Liver (tissue), 8 donors: ENCODE measurements at regions not wholly inside any gene's neighbourhood (a gene's known extent, or its start where the extent isn't known, plus 50 kb on each side); places are given as distances from the start of the nearest gene placed in this dataset.

ENCODE experiments used
- DNase-seq: peaks from one replicate; pipeline ENCODE4 v3.0.0-alpha.2; 2017; ENCODE audit warnings: low spot score
- H3K27ac ChIP-seq, 2 donors: one replicate each; pipeline ENCODE4 v1.7.0; 2013; ENCODE audit warnings: inconsistent platforms in 2 of 2, low read length in 2 of 2, control low read depth in 1 of 2, low read depth in 1 of 2, mild to moderate bottlenecking in 1 of 2
- H3K27me3 ChIP-seq, 4 donors: one replicate each; pipeline versions ENCODE4 v1.6.1 to v1.7.0; 2013; ENCODE audit warnings: low read length in 3 of 4, inconsistent platforms in 1 of 4, mild to moderate bottlenecking in 1 of 4, moderate library complexity in 1 of 4; ENCODE audit not compliant: control insufficient read depth in 4 of 4, insufficient read depth in 4 of 4
- H3K36me3 ChIP-seq, 4 donors: one replicate each; pipeline versions ENCODE4 v1.6.1 to v1.7.0; 2013; ENCODE audit warnings: low read length in 3 of 4, mild to moderate bottlenecking in 3 of 4, low read depth in 1 of 4, moderate library complexity in 1 of 4; ENCODE audit not compliant: control insufficient read depth in 4 of 4, insufficient read depth in 3 of 4
- H3K4me1 ChIP-seq, 4 donors: one replicate each; pipeline versions ENCODE4 v1.6.1 to v1.7.0; 2013; ENCODE audit warnings: low read length in 3 of 4, mild to moderate bottlenecking in 3 of 4, moderate library complexity in 1 of 4; ENCODE audit not compliant: control insufficient read depth in 4 of 4, insufficient read depth in 4 of 4
- H3K4me3 ChIP-seq, 3 donors: one replicate each; pipeline versions ENCODE4 v1.6.1 to v1.7.0; 2013; ENCODE audit warnings: low read length in 3 of 3, control low read depth in 1 of 3, low read depth in 1 of 3, mild to moderate bottlenecking in 1 of 3
- H3K9ac ChIP-seq, 2 donors: one replicate each; pipeline ENCODE4 v1.7.0; 2013; ENCODE audit warnings: low read length in 2 of 2, mild to moderate bottlenecking in 2 of 2, moderate library complexity in 2 of 2, control low read depth in 1 of 2, low read depth in 1 of 2
- H3K9me3 ChIP-seq, 4 donors: one replicate each; pipeline versions ENCODE4 v1.6.1 to v1.7.0; 2013; ENCODE audit warnings: low read length in 3 of 4; ENCODE audit not compliant: control insufficient read depth in 4 of 4
- EGR1 ChIP-seq, 2 donors: IDR thresholded peaks; 2 replicates each; pipeline ENCODE4 v1.6.1; 2016 to 2018; ENCODE audit warnings: antibody characterized with exemption in 2 of 2, low read depth in 2 of 2
- FOXA2 ChIP-seq: IDR thresholded peaks from 2 replicates; pipeline ENCODE4 v1.6.1; 2016; ENCODE audit warnings: antibody characterized with exemption
- GABPA ChIP-seq, 2 donors: IDR thresholded peaks in 1 of 2; conservative IDR thresholded peaks in 1 of 2; 2 replicates each; pipeline ENCODE4 v1.6.1; 2016; ENCODE audit warnings: antibody characterized with exemption in 2 of 2, mild to moderate bottlenecking in 1 of 2, moderate library complexity in 1 of 2
- HNF4A ChIP-seq, 2 donors: conservative IDR thresholded peaks; 2 replicates each; pipeline ENCODE4 v1.6.1; 2016; ENCODE audit warnings: antibody characterized with exemption in 2 of 2, mild to moderate bottlenecking in 2 of 2
- JUND ChIP-seq, 2 donors: IDR thresholded peaks; 2 replicates each; pipeline ENCODE4 v1.6.1; 2016; ENCODE audit warnings: antibody characterized with exemption in 2 of 2
- NR2F2 ChIP-seq: IDR thresholded peaks from 2 replicates; pipeline ENCODE4 v1.6.1; 2016; ENCODE audit warnings: antibody characterized with exemption
- RAD21 ChIP-seq, 2 donors: IDR thresholded peaks; 2 replicates each; pipeline ENCODE4 v1.6.1; 2016; ENCODE audit warnings: antibody characterized with exemption in 2 of 2, mild to moderate bottlenecking in 2 of 2
- RXRA ChIP-seq, 2 donors: IDR thresholded peaks; 2 replicates each; pipeline ENCODE4 v1.6.1; 2017 to 2018; ENCODE audit warnings: antibody characterized with exemption in 2 of 2, mild to moderate bottlenecking in 1 of 2
- SP1 ChIP-seq: IDR thresholded peaks from 2 replicates; pipeline ENCODE4 v1.6.1; 2018; ENCODE audit warnings: antibody characterized with exemption, mild to moderate bottlenecking
- TAF1 ChIP-seq: conservative IDR thresholded peaks from 2 replicates; pipeline ENCODE4 v1.6.1; 2016; ENCODE audit warnings: antibody characterized with exemption, mild to moderate bottlenecking
- YY1 ChIP-seq: IDR thresholded peaks from 2 replicates; pipeline ENCODE4 v1.6.1; 2016; ENCODE audit warnings: antibody characterized with exemption, mild to moderate bottlenecking
- WGBS: extraction: QIAGEN DNeasy Blood & Tissue Kit; methylation state at CpG from one replicate; pipeline ENCODE4 v1.1.7; 2013; 5-methylcytosine and 5-hydroxymethylcytosine counted together
- TF ChIP-seq, protein P1 (sequence below): IDR thresholded peaks from 2 replicates; pipeline ENCODE4 v1.6.1; 2016; ENCODE audit warnings: antibody characterized with exemption, mild to moderate bottlenecking
- TF ChIP-seq, protein P2 (sequence below): IDR thresholded peaks from 2 replicates; pipeline ENCODE4 v1.6.1; 2016; ENCODE audit warnings: antibody characterized with exemption
- TF ChIP-seq, protein P3 (sequence below): IDR thresholded peaks from 2 replicates; pipeline ENCODE4 v1.6.1; 2016; ENCODE audit warnings: antibody characterized with exemption
- TF ChIP-seq, protein P4 (sequence below): fragments of 150-350 bp; IDR thresholded peaks from 2 replicates; pipeline ENCODE4 v1.5.1; 2017; ENCODE audit warnings: improper control_type of control experiment, low read depth, low read length; ENCODE audit not compliant: missing input control
- donor health status: healthy.
- donor health status: healthy.
- donor health status: healthy.
- donor health status: healthy.
- donor health status: healthy.

DNA sequence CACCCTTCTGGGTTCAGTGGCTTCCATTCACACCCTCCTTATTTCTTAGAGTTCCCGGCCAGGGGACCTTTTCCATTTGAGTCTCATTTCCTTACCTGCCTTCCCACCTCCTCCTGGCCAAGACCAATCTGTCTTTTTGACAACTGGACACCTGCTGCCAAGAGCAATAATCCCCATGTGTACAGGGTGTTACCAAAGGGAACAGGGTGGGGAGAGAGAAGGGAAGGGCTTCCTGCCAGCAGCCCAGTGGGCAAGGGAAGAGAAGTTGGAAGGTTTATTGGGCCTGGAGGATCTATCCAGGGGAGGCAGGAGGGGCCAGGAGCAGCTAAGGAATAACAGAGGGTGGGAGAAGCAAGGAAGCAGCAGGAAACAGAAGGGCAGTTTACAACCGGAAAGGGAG lies 346.2 kb downstream of the C12orf75 start:
- DNase-seq = no peak
- no peaks in the 10 kb centered on the region for H3K36me3 ChIP-seq
- H3K9ac ChIP-seq = no peak overlapping the region
- H3K27ac ChIP-seq = no peak overlapping the region
- no peak overlapping the region for H3K4me3 ChIP-seq
- 73% methylated on average over 2 of the region's 2 CpGs for WGBS
- no peaks in the 10 kb centered on the region for H3K4me1 ChIP-seq
- no peaks in the 10 kb centered on the region for H3K27me3 ChIP-seq
- TF ChIP-seq NR2F2 = no peak
- TF ChIP-seq, protein P1, sequence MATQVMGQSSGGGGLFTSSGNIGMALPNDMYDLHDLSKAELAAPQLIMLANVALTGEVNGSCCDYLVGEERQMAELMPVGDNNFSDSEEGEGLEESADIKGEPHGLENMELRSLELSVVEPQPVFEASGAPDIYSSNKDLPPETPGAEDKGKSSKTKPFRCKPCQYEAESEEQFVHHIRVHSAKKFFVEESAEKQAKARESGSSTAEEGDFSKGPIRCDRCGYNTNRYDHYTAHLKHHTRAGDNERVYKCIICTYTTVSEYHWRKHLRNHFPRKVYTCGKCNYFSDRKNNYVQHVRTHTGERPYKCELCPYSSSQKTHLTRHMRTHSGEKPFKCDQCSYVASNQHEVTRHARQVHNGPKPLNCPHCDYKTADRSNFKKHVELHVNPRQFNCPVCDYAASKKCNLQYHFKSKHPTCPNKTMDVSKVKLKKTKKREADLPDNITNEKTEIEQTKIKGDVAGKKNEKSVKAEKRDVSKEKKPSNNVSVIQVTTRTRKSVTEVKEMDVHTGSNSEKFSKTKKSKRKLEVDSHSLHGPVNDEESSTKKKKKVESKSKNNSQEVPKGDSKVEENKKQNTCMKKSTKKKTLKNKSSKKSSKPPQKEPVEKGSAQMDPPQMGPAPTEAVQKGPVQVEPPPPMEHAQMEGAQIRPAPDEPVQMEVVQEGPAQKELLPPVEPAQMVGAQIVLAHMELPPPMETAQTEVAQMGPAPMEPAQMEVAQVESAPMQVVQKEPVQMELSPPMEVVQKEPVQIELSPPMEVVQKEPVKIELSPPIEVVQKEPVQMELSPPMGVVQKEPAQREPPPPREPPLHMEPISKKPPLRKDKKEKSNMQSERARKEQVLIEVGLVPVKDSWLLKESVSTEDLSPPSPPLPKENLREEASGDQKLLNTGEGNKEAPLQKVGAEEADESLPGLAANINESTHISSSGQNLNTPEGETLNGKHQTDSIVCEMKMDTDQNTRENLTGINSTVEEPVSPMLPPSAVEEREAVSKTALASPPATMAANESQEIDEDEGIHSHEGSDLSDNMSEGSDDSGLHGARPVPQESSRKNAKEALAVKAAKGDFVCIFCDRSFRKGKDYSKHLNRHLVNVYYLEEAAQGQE = no peak
- TF ChIP-seq YY1 = no peak
- no peak for TF ChIP-seq JUND (IDR thresholded peaks at IDR 0.05)
- TF ChIP-seq TAF1 = no peak
- no peak for TF ChIP-seq RAD21 (IDR thresholded peaks at IDR 0.05)
- TF ChIP-seq EGR1 (IDR thresholded peaks at IDR 0.05; ENCODE audit: low read depth in 2 of 2) = no peak
- TF ChIP-seq, protein P2, sequence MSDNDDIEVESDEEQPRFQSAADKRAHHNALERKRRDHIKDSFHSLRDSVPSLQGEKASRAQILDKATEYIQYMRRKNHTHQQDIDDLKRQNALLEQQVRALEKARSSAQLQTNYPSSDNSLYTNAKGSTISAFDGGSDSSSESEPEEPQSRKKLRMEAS = no peak
- no peak for TF ChIP-seq SP1
- TF ChIP-seq, protein P3, sequence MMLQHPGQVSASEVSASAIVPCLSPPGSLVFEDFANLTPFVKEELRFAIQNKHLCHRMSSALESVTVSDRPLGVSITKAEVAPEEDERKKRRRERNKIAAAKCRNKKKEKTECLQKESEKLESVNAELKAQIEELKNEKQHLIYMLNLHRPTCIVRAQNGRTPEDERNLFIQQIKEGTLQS = no peak
- no peak for TF ChIP-seq RXRA (IDR thresholded peaks at IDR 0.05)
- TF ChIP-seq FOXA2 = no peak
- TF ChIP-seq HNF4A (conservative IDR thresholded peaks at IDR 0.05) = no peak
- H3K9me3 ChIP-seq = no peaks in the 10 kb centered on the region

DNA sequence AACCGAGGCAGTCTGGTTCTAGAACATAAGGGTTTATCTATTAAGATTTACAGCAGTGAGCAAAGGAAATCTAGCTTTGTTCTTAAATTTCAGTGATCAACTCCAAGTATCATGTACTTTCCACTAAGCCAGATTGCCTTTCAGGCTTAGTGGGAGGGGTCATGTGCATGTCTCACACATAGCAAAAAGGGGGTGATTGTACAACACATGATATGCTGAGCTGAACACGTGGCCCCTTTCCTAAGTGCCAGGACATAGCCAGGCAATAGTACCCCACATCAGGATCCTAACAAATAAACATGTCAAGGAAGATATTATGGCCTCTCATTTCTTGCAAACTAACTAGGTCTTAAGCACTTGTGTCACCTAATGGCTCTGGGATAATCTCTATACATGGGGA lies 347.2 kb downstream of the C12orf75 start:
- H3K36me3 ChIP-seq = no peaks in the 10 kb centered on the region
- 75% methylated on average over 2 of the region's 2 CpGs for WGBS
- DNase-seq = no peak
- no peaks in the 10 kb centered on the region for H3K27me3 ChIP-seq
- H3K4me1 ChIP-seq = no peaks in the 10 kb centered on the region
- no peaks in the 10 kb centered on the region for H3K9me3 ChIP-seq
- no peak overlapping the region for H3K27ac ChIP-seq
- no peak overlapping the region for H3K9ac ChIP-seq
- TF ChIP-seq, protein P2 = no peak
- TF ChIP-seq HNF4A (conservative IDR thresholded peaks at IDR 0.05) = no peak
- no peak for TF ChIP-seq RXRA (IDR thresholded peaks at IDR 0.05)
- no peak for TF ChIP-seq GABPA (IDR thresholded peaks at IDR 0.05 in 1 of 2, conservative IDR thresholded peaks at IDR 0.05 in 1 of 2)
- TF ChIP-seq RAD21 (IDR thresholded peaks at IDR 0.05) = no peak
- TF ChIP-seq, protein P4, sequence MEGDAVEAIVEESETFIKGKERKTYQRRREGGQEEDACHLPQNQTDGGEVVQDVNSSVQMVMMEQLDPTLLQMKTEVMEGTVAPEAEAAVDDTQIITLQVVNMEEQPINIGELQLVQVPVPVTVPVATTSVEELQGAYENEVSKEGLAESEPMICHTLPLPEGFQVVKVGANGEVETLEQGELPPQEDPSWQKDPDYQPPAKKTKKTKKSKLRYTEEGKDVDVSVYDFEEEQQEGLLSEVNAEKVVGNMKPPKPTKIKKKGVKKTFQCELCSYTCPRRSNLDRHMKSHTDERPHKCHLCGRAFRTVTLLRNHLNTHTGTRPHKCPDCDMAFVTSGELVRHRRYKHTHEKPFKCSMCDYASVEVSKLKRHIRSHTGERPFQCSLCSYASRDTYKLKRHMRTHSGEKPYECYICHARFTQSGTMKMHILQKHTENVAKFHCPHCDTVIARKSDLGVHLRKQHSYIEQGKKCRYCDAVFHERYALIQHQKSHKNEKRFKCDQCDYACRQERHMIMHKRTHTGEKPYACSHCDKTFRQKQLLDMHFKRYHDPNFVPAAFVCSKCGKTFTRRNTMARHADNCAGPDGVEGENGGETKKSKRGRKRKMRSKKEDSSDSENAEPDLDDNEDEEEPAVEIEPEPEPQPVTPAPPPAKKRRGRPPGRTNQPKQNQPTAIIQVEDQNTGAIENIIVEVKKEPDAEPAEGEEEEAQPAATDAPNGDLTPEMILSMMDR = no peak
- no peak overlapping the region for H3K4me3 ChIP-seq
